ENCODE measurements at regions not wholly inside any gene's neighbourhood (a gene's known extent, or its start where the extent isn't known, plus 50 kb on each side); places are given as distances from the start of the nearest gene placed in this dataset.
A peak's percentile ranks its signal among the peaks of the same experiment; 100 is the strongest.
"Not testable (repeated sequence)": the region's sequence is repeated elsewhere in the genome, so short reads cannot be mapped to it uniquely, and the experiment has no call there.

- peak; percentile 2 for DNase-seq (ENCODE audit: low read depth)
- no peak overlapping the region for H3K4me3 ChIP-seq (ENCODE audit: low read depth, low read length)
- TF ChIP-seq CTCF (conservative IDR thresholded peaks at IDR 0.05; ENCODE audit: low read depth, low read length): no peak
These were observed 514.1 kb downstream of the ETNK1 start for GRCh38 chr12:23139026-23139425.

GRCh38 chr12:23140710-23141109 is 515.7 kb downstream of the ETNK1 start:
- peak; percentile 28 for DNase-seq (ENCODE audit: low read depth)
- no peak overlapping the region for H3K4me3 ChIP-seq (ENCODE audit: low read depth, low read length)
- TF ChIP-seq CTCF (conservative IDR thresholded peaks at IDR 0.05; ENCODE audit: low read depth, low read length): no peak

- H3K4me3 ChIP-seq (ENCODE audit: low read depth, low read length): no peak overlapping the region
- TF ChIP-seq CTCF (conservative IDR thresholded peaks at IDR 0.05; ENCODE audit: low read depth, low read length): no peak
- no peak for DNase-seq (ENCODE audit: low read depth)
These were observed 516.4 kb downstream of the ETNK1 start for GRCh38 chr12:23141335-23141734.

GRCh38 chr12:23146070-23146469 is 521.1 kb downstream of the ETNK1 start:
- not testable (repeated sequence) for H3K4me3 ChIP-seq (ENCODE audit: low read depth, low read length)

GRCh38 chr12:23168459-23168858 is 543.5 kb downstream of the ETNK1 start:
- no peak overlapping the region for H3K4me3 ChIP-seq (ENCODE audit: low read depth, low read length)
- DNase-seq (ENCODE audit: low read depth): no peak
- no peak for TF ChIP-seq CTCF (conservative IDR thresholded peaks at IDR 0.05; ENCODE audit: low read depth, low read length)

More at GRCh38 chr12:23146070-23146469, 521.1 kb downstream of the ETNK1 start:
- DNase-seq (ENCODE audit: low read depth): not testable (repeated sequence)

GRCh38 chr12:23169012-23169695 is 544.2 kb downstream of the ETNK1 start:
- no peak for TF ChIP-seq CTCF (conservative IDR thresholded peaks at IDR 0.05; ENCODE audit: low read depth, low read length)
- no peak for DNase-seq (ENCODE audit: low read depth)
- no peak overlapping the region for H3K4me3 ChIP-seq (ENCODE audit: low read depth, low read length)

- no peak for DNase-seq (ENCODE audit: low read depth)
- no peak overlapping the region for H3K4me3 ChIP-seq (ENCODE audit: low read depth, low read length)
- no peak for TF ChIP-seq CTCF (conservative IDR thresholded peaks at IDR 0.05; ENCODE audit: low read depth, low read length)
These were observed 544.7 kb downstream of the ETNK1 start for GRCh38 chr12:23169696-23170013.
